ENCODE measurements at regions not wholly inside any gene's neighbourhood (a gene's known extent, or its start where the extent isn't known, plus 50 kb on each side); places are given as distances from the start of the nearest gene placed in this dataset.

DNA sequence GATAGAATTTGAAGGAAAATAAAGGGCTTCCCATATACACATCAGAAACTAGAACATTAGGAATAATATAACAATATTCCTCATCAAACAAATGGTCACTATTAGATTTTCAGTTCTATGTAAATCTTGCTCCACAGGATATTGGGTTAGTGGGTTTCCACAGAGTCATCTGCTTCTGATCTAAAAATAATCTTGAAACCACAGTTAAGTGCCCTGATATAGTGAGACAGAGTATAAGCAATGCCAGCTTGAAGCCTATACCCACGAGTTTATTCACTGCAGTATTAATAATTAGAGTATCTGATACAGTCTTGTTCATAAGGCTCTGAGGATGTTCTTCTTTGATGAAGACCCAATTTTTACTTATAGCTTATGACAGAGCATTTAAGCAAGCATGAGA is 74.5 kb upstream of the ATF7IP start:
- H3K36me3 Mint-ChIP-seq, result no peaks in the 10 kb centered on the region
- no peak overlapping the region for H3K27ac Mint-ChIP-seq
- POLR2A ChIA-PET, result no interaction called here
- DNase-seq, result no peak
- no peaks in the 10 kb centered on the region for H3K27me3 Mint-ChIP-seq
- H3K9me3 Mint-ChIP-seq, result peaks cover 21% of the 10 kb centered on the region
- H3K4me3 Mint-ChIP-seq, result no peak overlapping the region
- no peak for ATAC-seq (ENCODE audit: low read depth)
- peaks cover 5% of the 10 kb centered on the region for H3K4me1 Mint-ChIP-seq

DNA sequence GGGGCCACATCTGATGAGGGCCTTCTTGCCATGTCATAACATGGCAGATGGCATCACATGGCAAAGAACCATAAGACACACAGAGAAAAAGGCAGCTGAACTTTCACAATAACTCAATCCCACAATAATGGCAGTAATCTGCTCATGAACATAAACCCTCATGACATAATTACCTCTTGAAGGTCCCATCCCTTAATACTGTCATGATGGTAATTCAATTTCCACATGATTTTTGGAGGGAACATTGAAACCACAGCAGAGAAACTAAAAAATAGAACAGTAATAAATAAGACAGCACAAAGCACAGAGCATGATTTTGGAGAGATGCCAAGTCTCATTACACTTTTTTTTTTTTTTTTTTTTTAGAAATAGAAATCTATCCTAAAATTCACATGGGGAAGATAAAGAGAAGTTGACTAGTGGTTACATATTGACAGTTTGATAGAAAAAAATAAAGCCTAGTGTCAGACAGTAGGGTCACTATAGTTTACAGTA is 61.8 kb upstream of the ATF7IP start:
- POLR2A ChIA-PET, result no interaction called here
- Mint-ChIP-seq H3K36me3 (no peaks in the 10 kb centered on the region), H3K4me3 (no peak overlapping the region), H3K27ac (no peak overlapping the region), H3K4me1 (no peaks in the 10 kb centered on the region), H3K27me3 (no peaks in the 10 kb centered on the region), H3K9me3 (peaks cover 14% of the 10 kb centered on the region)
- DNase-seq (no peak), ATAC-seq (ENCODE audit: low read depth) (no peak)

DNA sequence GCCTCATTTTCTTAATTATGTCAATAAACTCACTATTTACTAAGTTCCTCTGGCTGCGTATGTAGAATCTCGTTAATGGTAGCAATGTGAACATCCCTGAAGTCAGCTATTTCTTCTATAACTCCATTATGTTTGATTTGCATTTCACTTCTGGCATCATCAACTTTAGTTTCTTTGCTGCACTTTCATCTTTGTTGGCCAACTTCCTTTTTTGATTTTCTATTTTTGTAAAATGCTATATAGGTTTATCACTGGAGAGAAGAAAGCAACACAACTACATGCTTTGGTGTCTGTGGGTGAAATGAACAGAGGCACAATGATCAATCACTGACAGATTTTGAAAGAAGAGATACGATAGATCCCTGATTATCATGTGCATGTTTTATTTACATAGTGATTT is 58.5 kb upstream of the ATF7IP start:
- POLR2A ChIA-PET, result interaction anchor here (0.7 kb wide), 1 partner anchor 23 kb away, joined by 3 read pairs; no protein-coding TSS in a partner anchor
- ATAC-seq (ENCODE audit: low read depth), result no peak
- Mint-ChIP-seq H3K4me3 (no peak overlapping the region), H3K27ac (no peak overlapping the region), H3K9me3 (peaks cover 7% of the 10 kb centered on the region), H3K27me3 (no peaks in the 10 kb centered on the region), H3K36me3 (no peaks in the 10 kb centered on the region), H3K4me1 (no peaks in the 10 kb centered on the region)
- no peak for DNase-seq

DNA sequence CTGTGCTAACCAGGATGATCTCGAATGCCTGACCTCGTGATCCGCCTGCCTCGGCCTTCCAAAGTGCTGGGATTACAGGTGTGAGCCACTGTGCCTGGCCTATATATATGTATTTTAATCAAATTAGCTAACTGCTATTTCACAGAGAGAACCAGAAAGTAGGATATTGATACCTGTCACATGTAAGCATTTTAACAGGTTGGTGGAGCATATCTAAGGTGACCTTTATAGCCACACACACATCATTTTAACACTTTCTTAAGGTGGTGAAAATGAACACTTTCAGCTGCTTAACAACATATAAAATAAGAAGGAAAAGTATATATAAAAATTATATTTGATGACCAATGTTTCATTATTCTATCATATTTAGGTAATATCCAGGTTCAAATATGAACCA is 57.0 kb upstream of the ATF7IP start:
- Mint-ChIP-seq H3K27ac (no peak overlapping the region), H3K4me3 (no peak overlapping the region), H3K9me3 (peaks cover 4% of the 10 kb centered on the region), H3K4me1 (no peaks in the 10 kb centered on the region), H3K27me3 (no peaks in the 10 kb centered on the region), H3K36me3 (no peaks in the 10 kb centered on the region)
- POLR2A ChIA-PET, result no interaction called here
- DNase-seq (no peak), ATAC-seq (ENCODE audit: low read depth) (no peak)

DNA sequence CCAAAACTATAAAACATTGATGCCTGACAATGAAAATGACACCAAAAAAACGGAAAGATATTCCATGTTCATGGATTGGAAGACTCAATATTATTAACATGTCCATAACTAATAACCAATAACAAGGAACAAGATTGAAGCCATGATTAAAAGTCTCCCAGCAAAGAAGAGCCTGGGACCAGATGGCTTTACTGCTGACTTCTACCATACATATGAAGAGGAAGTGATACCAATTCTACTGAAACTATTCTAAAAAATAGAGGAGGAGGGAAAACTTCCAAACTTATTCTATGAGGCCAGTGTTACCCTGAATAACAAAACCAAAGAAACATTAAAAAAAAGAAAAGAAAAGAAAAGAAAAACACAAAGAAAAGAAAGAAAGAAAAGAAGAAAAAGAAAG is 54.6 kb upstream of the ATF7IP start:
- H3K4me1 Mint-ChIP-seq, result no peaks in the 10 kb centered on the region
- DNase-seq, result no peak
- H3K27me3 Mint-ChIP-seq, result no peaks in the 10 kb centered on the region
- ATAC-seq (ENCODE audit: low read depth), result no peak
- H3K9me3 Mint-ChIP-seq, result peaks cover 6% of the 10 kb centered on the region
- no peaks in the 10 kb centered on the region for H3K36me3 Mint-ChIP-seq
- H3K4me3 Mint-ChIP-seq, result no peak overlapping the region
- H3K27ac Mint-ChIP-seq, result no peak overlapping the region
- POLR2A ChIA-PET, result no interaction called here

DNA sequence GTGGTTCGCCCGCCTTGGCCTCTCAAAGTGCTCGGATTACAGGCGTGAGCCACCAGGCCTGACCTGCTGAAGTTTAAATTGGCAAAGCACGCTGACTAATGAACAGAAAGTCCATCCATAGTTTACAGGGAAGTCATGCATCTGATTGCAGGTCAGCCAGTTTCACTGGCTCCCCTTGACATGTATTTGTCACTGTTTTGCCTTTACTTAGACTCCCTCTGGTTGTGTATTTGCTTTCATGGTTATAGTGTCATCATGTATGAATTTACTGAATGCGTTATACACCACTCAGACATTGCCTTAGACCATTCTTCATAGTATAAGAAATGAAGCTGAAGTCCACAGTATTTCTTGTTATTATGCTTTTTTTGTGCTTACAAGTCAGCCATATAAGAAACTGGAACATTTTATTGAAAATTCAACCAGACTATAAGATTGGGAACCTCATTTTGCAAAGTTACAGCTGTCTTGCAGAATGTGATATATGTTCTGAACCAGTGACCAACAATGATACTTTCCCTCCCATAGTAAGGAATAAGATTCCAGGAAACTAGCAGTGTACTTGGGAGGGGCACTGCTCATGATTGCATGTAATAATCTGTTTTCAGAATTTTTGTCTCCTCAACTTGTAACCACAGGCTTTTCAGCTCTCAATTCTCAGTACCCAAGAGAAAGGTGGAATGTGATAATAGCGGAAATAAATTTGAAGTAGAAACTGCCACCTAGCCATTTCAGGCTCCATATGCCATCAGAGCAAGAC is 51.9 kb upstream of the ATF7IP start:
- no peaks in the 10 kb centered on the region for H3K4me1 Mint-ChIP-seq
- no peak overlapping the region for H3K4me3 Mint-ChIP-seq
- DNase-seq (no peak), ATAC-seq (ENCODE audit: low read depth) (no peak)
- POLR2A ChIA-PET, result no interaction called here
- H3K36me3 Mint-ChIP-seq, result no peaks in the 10 kb centered on the region
- no peaks in the 10 kb centered on the region for H3K27me3 Mint-ChIP-seq
- H3K27ac Mint-ChIP-seq, result no peak overlapping the region
- H3K9me3 Mint-ChIP-seq, result peaks cover 3% of the 10 kb centered on the region

DNA sequence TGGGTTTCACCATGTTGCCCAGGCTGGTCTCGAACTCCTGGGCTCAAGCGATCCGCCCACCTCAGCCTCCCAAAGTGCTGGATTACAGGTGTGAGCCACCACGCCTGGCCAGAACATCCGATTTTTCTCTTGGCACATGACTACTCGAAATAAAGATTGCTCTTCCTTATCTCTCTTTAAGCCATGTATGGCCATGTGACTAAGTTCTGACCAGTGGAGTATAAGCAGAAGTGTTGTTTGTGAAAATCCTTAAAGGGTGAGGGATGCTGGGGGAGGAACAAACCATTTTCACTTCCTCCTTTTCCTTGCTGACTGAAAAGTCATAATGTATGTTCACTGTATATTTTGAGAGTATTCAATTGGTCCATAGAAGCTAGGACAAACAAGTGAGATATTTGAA is 50.7 kb upstream of the ATF7IP start:
- Mint-ChIP-seq H3K36me3 (no peaks in the 10 kb centered on the region), H3K27me3 (no peaks in the 10 kb centered on the region), H3K4me1 (no peaks in the 10 kb centered on the region), H3K9me3 (peaks cover 3% of the 10 kb centered on the region), H3K27ac (no peak overlapping the region), H3K4me3 (no peak overlapping the region)
- DNase-seq, result no peak
- ATAC-seq (ENCODE audit: low read depth), result no peak
- POLR2A ChIA-PET, result no interaction called here

DNA sequence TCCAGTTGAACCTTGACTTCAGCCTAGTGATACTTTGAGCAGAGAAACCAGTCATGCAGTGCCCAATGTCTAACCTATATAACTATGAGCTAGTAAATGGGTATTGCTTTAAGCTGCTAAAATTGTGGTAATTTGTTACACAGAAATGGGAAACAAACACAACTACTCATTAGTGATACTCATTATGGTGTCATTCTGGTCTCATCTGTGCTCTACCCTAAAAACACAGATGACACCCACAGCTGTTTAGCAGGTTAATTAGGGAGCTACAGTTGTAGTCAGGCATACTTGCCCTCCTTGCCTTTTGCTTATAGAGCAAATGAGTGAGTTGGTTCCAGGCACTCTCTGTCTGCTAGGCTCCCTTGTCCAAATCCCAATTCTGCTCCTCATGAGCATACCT is 50.0 kb upstream of the ATF7IP start:
- H3K4me3 Mint-ChIP-seq, result no peak overlapping the region
- POLR2A ChIA-PET, result no interaction called here
- H3K27ac Mint-ChIP-seq, result no peak overlapping the region
- no peaks in the 10 kb centered on the region for H3K36me3 Mint-ChIP-seq
- DNase-seq (no peak), ATAC-seq (ENCODE audit: low read depth) (no peak)
- H3K4me1 Mint-ChIP-seq, result no peaks in the 10 kb centered on the region
- no peaks in the 10 kb centered on the region for H3K27me3 Mint-ChIP-seq
- H3K9me3 Mint-ChIP-seq, result peaks cover 3% of the 10 kb centered on the region
